Mucosa of rectum (tissue), 2 donors: ENCODE measurements at regions not wholly inside any gene's neighbourhood (a gene's known extent, or its start where the extent isn't known, plus 50 kb on each side); places are given as distances from the start of the nearest gene placed in this dataset.
A peak's percentile ranks its signal among the peaks of the same experiment; 100 is the strongest.

Source experiments
- H3K27ac ChIP-seq, 2 donors: one replicate each; pipeline ENCODE4 v1.7.0; 2013; ENCODE audit warnings: inconsistent platforms in 2 of 2, low read depth in 2 of 2, low read length in 2 of 2
- H3K27me3 ChIP-seq, 2 donors: one replicate each; pipeline ENCODE4 v1.7.0; 2013; ENCODE audit warnings: low read length in 2 of 2; ENCODE audit not compliant: control insufficient read depth in 2 of 2, insufficient read depth in 2 of 2
- H3K36me3 ChIP-seq, 2 donors: one replicate each; pipeline ENCODE4 v1.7.0; 2013; ENCODE audit warnings: low read length in 2 of 2; ENCODE audit not compliant: control insufficient read depth in 2 of 2, insufficient read depth in 2 of 2
- H3K4me1 ChIP-seq, 2 donors: one replicate each; pipeline ENCODE4 v1.7.0; 2013; ENCODE audit warnings: low read length in 2 of 2, mild to moderate bottlenecking in 1 of 2; ENCODE audit not compliant: control insufficient read depth in 2 of 2, insufficient read depth in 2 of 2
- H3K4me3 ChIP-seq, 2 donors: one replicate each; pipeline ENCODE4 v1.7.0; 2013; ENCODE audit warnings: low read length in 2 of 2
- H3K9ac ChIP-seq, 2 donors: one replicate each; pipeline ENCODE4 v1.7.0; 2013; ENCODE audit warnings: low read length in 2 of 2, low read depth in 1 of 2, mild to moderate bottlenecking in 1 of 2
- H3K9me3 ChIP-seq, 2 donors: one replicate each; pipeline ENCODE4 v1.7.0; 2013; ENCODE audit warnings: low read length in 2 of 2; ENCODE audit not compliant: control insufficient read depth in 2 of 2
- donor health status: healthy.
- donor health status: Normal muscosa, but diverticular disease.

DNA sequence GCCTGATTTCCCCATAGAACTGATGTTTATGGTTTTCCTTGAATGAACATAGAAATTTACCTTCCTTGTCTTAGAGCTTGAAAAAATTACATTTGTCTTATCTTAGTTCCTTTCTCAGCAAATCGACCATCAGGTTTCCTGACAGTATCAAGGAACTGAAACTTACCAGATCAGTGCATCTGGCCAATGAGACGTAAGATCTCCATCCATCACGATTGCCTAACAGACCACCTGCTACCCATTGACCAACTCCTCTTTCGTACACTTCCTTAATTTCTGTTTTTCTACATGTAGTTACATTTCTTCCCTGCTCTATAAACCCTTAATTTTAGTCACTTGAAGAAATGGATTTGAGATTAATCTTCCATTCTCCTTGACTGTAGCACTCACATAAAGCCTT is 57.4 kb upstream of the TMPRSS15 start:
- Histone ChIP-seq H3K27ac (no peak overlapping the region), H3K9ac (no peak overlapping the region), H3K27me3 (no peaks in the 10 kb centered on the region), H3K36me3 (no peaks in the 10 kb centered on the region), H3K9me3 (no peaks in the 10 kb centered on the region), H3K4me1 (no peaks in the 10 kb centered on the region), H3K4me3 (no peak overlapping the region)

- Histone ChIP-seq H3K36me3 (no peaks in the 10 kb centered on the region), H3K4me3 (no peak overlapping the region), H3K27me3 (no peaks in the 10 kb centered on the region), H3K9me3 (no peaks in the 10 kb centered on the region), H3K27ac (no peak overlapping the region), H3K4me1 (no peaks in the 10 kb centered on the region), H3K9ac (no peak overlapping the region)
Observed at GRCh38 chr21:18461743-18462142, 58.2 kb upstream of the TMPRSS15 start.

- Histone ChIP-seq H3K27ac (no peak overlapping the region), H3K4me1 (no peaks in the 10 kb centered on the region), H3K27me3 (no peaks in the 10 kb centered on the region), H3K9ac (no peak overlapping the region), H3K36me3 (no peaks in the 10 kb centered on the region), H3K4me3 (no peak overlapping the region), H3K9me3 (no peaks in the 10 kb centered on the region)
Observed at GRCh38 chr21:18467715-18468114, 64.1 kb upstream of the TMPRSS15 start.

DNA sequence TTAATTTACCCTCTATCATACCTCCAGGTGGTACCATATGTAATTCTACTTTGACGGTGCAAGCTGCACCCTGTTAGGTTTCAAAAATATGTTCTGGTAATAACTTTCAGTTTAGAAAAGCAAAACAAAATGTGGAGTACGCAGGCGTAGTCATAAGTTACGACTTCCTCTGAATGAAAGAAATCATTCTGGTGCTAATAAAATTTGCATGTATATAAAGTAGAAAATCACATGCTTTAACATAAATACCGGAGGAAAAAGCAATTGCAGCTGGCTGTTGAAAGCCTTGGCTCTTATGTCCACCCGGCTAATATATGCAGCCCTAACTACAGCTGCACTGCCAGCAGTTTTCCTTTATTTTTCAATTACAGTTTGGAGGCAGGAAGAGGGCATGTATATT is 65.2 kb upstream of the TMPRSS15 start:
- H3K9me3 ChIP-seq, result no peaks in the 10 kb centered on the region
- no peak overlapping the region for H3K9ac ChIP-seq
- H3K27ac ChIP-seq, result no peak overlapping the region
- no peaks in the 10 kb centered on the region for H3K36me3 ChIP-seq
- H3K27me3 ChIP-seq, result no peaks in the 10 kb centered on the region
- H3K4me3 ChIP-seq, result peak overlapping the region in 1 of 2 donors; percentile 53
- no peaks in the 10 kb centered on the region for H3K4me1 ChIP-seq

DNA sequence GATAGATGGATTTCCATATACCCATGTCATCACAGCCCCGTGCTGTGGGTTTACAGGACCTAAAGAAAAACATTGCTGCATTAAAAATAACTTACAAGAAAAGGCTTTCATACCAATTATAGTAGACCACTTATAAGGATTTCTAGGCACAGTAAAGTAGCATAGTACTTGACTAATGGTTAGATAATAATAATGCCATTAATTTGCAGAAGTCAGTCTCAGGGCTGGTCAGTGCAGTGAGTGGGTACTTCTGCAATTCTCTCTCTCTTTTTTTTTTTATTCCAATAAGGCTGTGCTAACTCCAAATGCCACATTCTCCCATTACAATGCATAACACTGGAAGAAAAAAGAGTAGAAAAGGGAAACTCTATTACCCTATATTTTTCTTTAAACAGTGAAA is 73.1 kb upstream of the TMPRSS15 start:
- H3K27me3 ChIP-seq, result no peaks in the 10 kb centered on the region
- no peak overlapping the region for H3K9ac ChIP-seq
- no peaks in the 10 kb centered on the region for H3K36me3 ChIP-seq
- no peaks in the 10 kb centered on the region for H3K4me1 ChIP-seq
- no peak overlapping the region for H3K27ac ChIP-seq
- H3K9me3 ChIP-seq, result no peaks in the 10 kb centered on the region
- no peak overlapping the region for H3K4me3 ChIP-seq

- H3K27ac ChIP-seq, result no peak overlapping the region
- H3K9ac ChIP-seq, result no peak overlapping the region
- H3K36me3 ChIP-seq, result no peaks in the 10 kb centered on the region
- no peaks in the 10 kb centered on the region for H3K27me3 ChIP-seq
- no peaks in the 10 kb centered on the region for H3K4me1 ChIP-seq
- no peak overlapping the region for H3K4me3 ChIP-seq
- no peaks in the 10 kb centered on the region for H3K9me3 ChIP-seq
Observed at GRCh38 chr21:18477043-18477442, 73.5 kb upstream of the TMPRSS15 start.

- H3K9me3 ChIP-seq, result no peaks in the 10 kb centered on the region
- no peak overlapping the region for H3K27ac ChIP-seq
- H3K36me3 ChIP-seq, result no peaks in the 10 kb centered on the region
- H3K27me3 ChIP-seq, result no peaks in the 10 kb centered on the region
- H3K4me3 ChIP-seq, result no peak overlapping the region
- no peak overlapping the region for H3K9ac ChIP-seq
- no peaks in the 10 kb centered on the region for H3K4me1 ChIP-seq
Observed at GRCh38 chr21:18478513-18478912, 74.9 kb upstream of the TMPRSS15 start.

DNA sequence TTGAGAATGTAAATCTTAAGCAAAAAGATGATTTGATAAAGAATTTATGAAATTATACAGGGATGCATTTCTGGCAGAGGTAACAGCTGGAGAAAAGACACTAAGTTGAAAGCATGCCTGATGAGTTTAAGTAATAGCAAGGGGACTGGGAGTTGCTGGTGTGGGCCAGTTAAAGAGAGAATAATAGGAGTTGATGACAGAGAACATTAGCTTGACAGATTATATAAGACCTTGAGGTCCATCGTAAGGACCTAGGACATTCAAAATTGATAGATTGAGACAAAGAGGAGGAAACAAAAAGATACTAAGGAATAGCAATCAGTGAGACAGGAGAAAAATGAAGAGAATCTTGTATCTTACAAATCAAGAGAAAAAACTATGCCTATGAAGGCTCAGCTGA is 84.7 kb upstream of the TMPRSS15 start:
- Histone ChIP-seq H3K36me3 (no peaks in the 10 kb centered on the region), H3K27me3 (no peaks in the 10 kb centered on the region), H3K4me3 (no peak overlapping the region)

GRCh38 chr21:18493422-18493821 is 89.8 kb upstream of the TMPRSS15 start:
- Histone ChIP-seq H3K27me3 (no peaks in the 10 kb centered on the region), H3K4me1 (no peaks in the 10 kb centered on the region), H3K4me3 (no peak overlapping the region), H3K36me3 (no peaks in the 10 kb centered on the region), H3K27ac (no peak overlapping the region), H3K9me3 (no peaks in the 10 kb centered on the region), H3K9ac (no peak overlapping the region)

More for the DNA sequence above, 84.7 kb upstream of the TMPRSS15 start:
- Histone ChIP-seq H3K4me1 (no peaks in the 10 kb centered on the region), H3K9me3 (no peaks in the 10 kb centered on the region), H3K9ac (no peak overlapping the region), H3K27ac (no peak overlapping the region)

GRCh38 chr21:18495523-18495922 is 91.9 kb upstream of the TMPRSS15 start:
- Histone ChIP-seq H3K4me3 (no peak overlapping the region), H3K36me3 (no peaks in the 10 kb centered on the region), H3K27me3 (no peaks in the 10 kb centered on the region), H3K4me1 (no peaks in the 10 kb centered on the region), H3K9me3 (no peaks in the 10 kb centered on the region), H3K9ac (no peak overlapping the region), H3K27ac (no peak overlapping the region)

DNA sequence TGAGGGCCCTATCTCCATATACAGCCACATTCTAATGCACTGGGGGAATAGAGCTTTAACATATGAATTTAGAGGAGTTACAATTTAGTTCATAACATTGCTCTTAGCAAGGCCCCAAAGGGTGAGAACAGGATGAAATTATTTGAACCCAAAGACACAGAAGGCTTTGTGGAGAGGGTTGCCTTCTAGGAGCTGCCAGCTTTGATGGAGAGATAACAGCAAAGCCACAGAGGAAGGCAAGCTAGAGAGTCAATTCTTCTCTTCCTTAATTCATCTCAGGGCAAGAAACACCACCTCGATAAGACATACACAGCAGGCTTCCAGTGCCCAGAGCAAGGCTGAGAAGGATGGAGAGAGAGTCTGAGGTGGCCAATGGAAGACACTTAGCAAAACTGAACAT is 94.8 kb upstream of the TMPRSS15 start:
- Histone ChIP-seq H3K27ac (no peak overlapping the region), H3K4me1 (no peaks in the 10 kb centered on the region), H3K9me3 (no peaks in the 10 kb centered on the region), H3K9ac (no peak overlapping the region), H3K36me3 (no peaks in the 10 kb centered on the region), H3K27me3 (no peaks in the 10 kb centered on the region), H3K4me3 (no peak overlapping the region)
